ENCODE measurements at regions not wholly inside any gene's neighbourhood (a gene's known extent, or its start where the extent isn't known, plus 50 kb on each side); places are given as distances from the start of the nearest gene placed in this dataset.
A peak's percentile ranks its signal among the peaks of the same experiment; 100 is the strongest.
"Not testable (repeated sequence)": the region's sequence is repeated elsewhere in the genome, so short reads cannot be mapped to it uniquely, and the experiment has no call there.

GRCh38 chr10:121324678-121325213 is 273.5 kb downstream of the FGFR2 start:
- no peak overlapping the region for H3K27ac ChIP-seq
- DNase-seq (ENCODE audit: low spot score): peak; percentile 59
- ChIA-PET CTCF (no interaction called here), POLR2A (ENCODE audit: low non-redundant PET) (no interaction called here)
- no peak for TF ChIP-seq CTCF (conservative IDR thresholded peaks at IDR 0.05; ENCODE audit: low read depth)

GRCh38 chr10:121325490-121326231 is 272.6 kb downstream of the FGFR2 start:
- DNase-seq (ENCODE audit: low spot score): peak; percentile 90
- CTCF ChIA-PET: interaction anchor here (0.6 kb wide), 1 partner anchor 397 kb away, joined by 4 read pairs; no protein-coding TSS in a partner anchor
- POLR2A ChIA-PET (ENCODE audit: low non-redundant PET): no interaction called here
- no peak for TF ChIP-seq CTCF (conservative IDR thresholded peaks at IDR 0.05; ENCODE audit: low read depth)
- H3K27ac ChIP-seq: peak overlapping the region; percentile 31; the same call in 1 of the 2 replicates

GRCh38 chr10:121326905-121327304 is 271.3 kb downstream of the FGFR2 start:
- TF ChIP-seq CTCF (conservative IDR thresholded peaks at IDR 0.05; ENCODE audit: low read depth): no peak
- ChIA-PET POLR2A (ENCODE audit: low non-redundant PET) (no interaction called here), CTCF (no interaction called here)
- H3K27ac ChIP-seq: no peak overlapping the region
- DNase-seq (ENCODE audit: low spot score): peak; percentile 24

GRCh38 chr10:121327727-121328126 is 270.5 kb downstream of the FGFR2 start:
- no peak overlapping the region for H3K27ac ChIP-seq
- ChIA-PET POLR2A (ENCODE audit: low non-redundant PET) (no interaction called here), CTCF (no interaction called here)
- no peak for TF ChIP-seq CTCF (conservative IDR thresholded peaks at IDR 0.05; ENCODE audit: low read depth)
- no peak for DNase-seq (ENCODE audit: low spot score)

GRCh38 chr10:121329631-121330030 is 268.6 kb downstream of the FGFR2 start:
- CTCF ChIA-PET: interaction anchor here (0.6 kb wide), 1 partner anchor 205 kb away, joined by 4 read pairs; no protein-coding TSS in a partner anchor
- POLR2A ChIA-PET (ENCODE audit: low non-redundant PET); H3K27ac ChIP-seq; DNase-seq (ENCODE audit: low spot score): not testable (repeated sequence)

GRCh38 chr10:121330563-121330962 is 267.7 kb downstream of the FGFR2 start:
- POLR2A ChIA-PET (ENCODE audit: low non-redundant PET): no interaction called here
- CTCF ChIA-PET: no interaction called here
- DNase-seq (ENCODE audit: low spot score): no peak
- TF ChIP-seq CTCF (conservative IDR thresholded peaks at IDR 0.05; ENCODE audit: low read depth): no peak
- H3K27ac ChIP-seq: no peak overlapping the region

- no peak for TF ChIP-seq CTCF (conservative IDR thresholded peaks at IDR 0.05; ENCODE audit: low read depth)
- ChIA-PET CTCF (no interaction called here), POLR2A (ENCODE audit: low non-redundant PET) (no interaction called here)
- no peak overlapping the region for H3K27ac ChIP-seq
- DNase-seq (ENCODE audit: low spot score): no peak
These were observed 265.9 kb downstream of the FGFR2 start for GRCh38 chr10:121332353-121332752.
